ENCODE measurements at regions not wholly inside any gene's neighbourhood (a gene's known extent, or its start where the extent isn't known, plus 50 kb on each side); places are given as distances from the start of the nearest gene placed in this dataset.
A peak's percentile ranks its signal among the peaks of the same experiment; 100 is the strongest.
"Not testable (repeated sequence)": the region's sequence is repeated elsewhere in the genome, so short reads cannot be mapped to it uniquely, and the experiment has no call there.

GRCh38 chr11:69580529-69580928, 60.4 kb upstream of the CCND1 start:
- no peak overlapping the region for H3K4me3 ChIP-seq (ENCODE audit: low read depth, low read length)
- WGBS (ENCODE audit: insufficient coverage), result 83% methylated on average over 4 of the region's 4 CpGs
- H3K9me3 ChIP-seq (ENCODE audit: control insufficient read depth, insufficient read depth, low read length), result no peaks in the 10 kb centered on the region
- no peaks in the 10 kb centered on the region for H3K4me1 ChIP-seq (ENCODE audit: control insufficient read depth, insufficient read depth, low read length)
- H3K27me3 ChIP-seq (ENCODE audit: control insufficient read depth, insufficient read depth, low read length), result no peaks in the 10 kb centered on the region
- no peak for DNase-seq (ENCODE audit: low read depth in 4 of 6, low spot score in 6 of 6)
- no peaks in the 10 kb centered on the region for H3K36me3 ChIP-seq (ENCODE audit: control insufficient read depth, insufficient read depth, low read length)
- no peak overlapping the region for H3K27ac ChIP-seq (ENCODE audit: low read depth, low read length)

DNA sequence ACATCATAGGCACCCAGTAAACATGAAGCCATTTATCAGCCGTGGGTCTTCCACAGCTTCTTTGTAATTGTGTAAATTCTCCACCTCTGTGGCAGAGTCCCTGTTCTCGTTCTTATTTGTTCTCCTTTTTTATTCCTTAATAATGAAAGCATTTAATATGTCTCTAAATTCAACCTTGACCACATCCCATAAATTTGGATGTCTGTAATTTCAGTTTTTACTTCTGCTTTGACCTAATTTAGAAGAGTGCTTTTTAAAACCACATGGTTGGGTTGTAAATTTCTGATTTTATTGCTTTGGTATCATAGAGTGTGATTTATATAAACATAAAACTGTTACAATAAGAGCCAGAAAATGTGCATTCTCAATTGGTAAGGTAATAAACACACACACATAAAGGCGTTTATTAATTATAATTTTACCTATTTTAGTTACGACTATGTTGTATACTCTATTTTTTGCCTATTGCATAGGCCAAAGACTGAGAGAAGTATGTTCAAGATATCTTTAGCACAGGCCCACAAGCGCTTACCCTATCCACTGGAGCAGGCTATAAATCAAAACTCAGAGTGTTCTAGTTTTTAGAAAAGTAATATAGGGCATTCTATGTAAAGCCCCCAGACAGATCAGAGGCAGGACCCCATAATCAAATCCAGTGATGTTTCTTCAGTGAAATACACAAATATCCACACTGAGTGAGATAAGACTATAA, 58.0 kb upstream of the CCND1 start:
- H3K27me3 ChIP-seq (ENCODE audit: control insufficient read depth, insufficient read depth, low read length), result no peaks in the 10 kb centered on the region
- peak in 1 of 6 donors; percentile 9 for DNase-seq (ENCODE audit: low read depth in 4 of 6, low spot score in 6 of 6)
- H3K9me3 ChIP-seq (ENCODE audit: control insufficient read depth, insufficient read depth, low read length), result no peaks in the 10 kb centered on the region
- no peaks in the 10 kb centered on the region for H3K36me3 ChIP-seq (ENCODE audit: control insufficient read depth, insufficient read depth, low read length)
- WGBS (ENCODE audit: insufficient coverage), result no CpG with 5 or more reads among the region's 5 CpGs
- no peak overlapping the region for H3K27ac ChIP-seq (ENCODE audit: low read depth, low read length)
- no peak overlapping the region for H3K4me3 ChIP-seq (ENCODE audit: low read depth, low read length)
- no peaks in the 10 kb centered on the region for H3K4me1 ChIP-seq (ENCODE audit: control insufficient read depth, insufficient read depth, low read length)

- no peaks in the 10 kb centered on the region for H3K4me1 ChIP-seq (ENCODE audit: control insufficient read depth, insufficient read depth, low read length)
- DNase-seq (ENCODE audit: low read depth in 4 of 6, low spot score in 6 of 6), result no peak
- no peaks in the 10 kb centered on the region for H3K36me3 ChIP-seq (ENCODE audit: control insufficient read depth, insufficient read depth, low read length)
- H3K27me3 ChIP-seq (ENCODE audit: control insufficient read depth, insufficient read depth, low read length), result no peaks in the 10 kb centered on the region
- no peak overlapping the region for H3K27ac ChIP-seq (ENCODE audit: low read depth, low read length)
- H3K4me3 ChIP-seq (ENCODE audit: low read depth, low read length), result no peak overlapping the region
- no peaks in the 10 kb centered on the region for H3K9me3 ChIP-seq (ENCODE audit: control insufficient read depth, insufficient read depth, low read length)
- no CpG with 5 or more reads among the region's 3 CpGs for WGBS (ENCODE audit: insufficient coverage)
Measured at GRCh38 chr11:69584160-69584559, 56.8 kb upstream of the CCND1 start.

GRCh38 chr11:69585385-69585784, 55.6 kb upstream of the CCND1 start:
- DNase-seq (ENCODE audit: low read depth in 4 of 6, low spot score in 6 of 6), result no peak
- Histone ChIP-seq H3K36me3 (ENCODE audit: control insufficient read depth, insufficient read depth, low read length) (no peaks in the 10 kb centered on the region), H3K9me3 (ENCODE audit: control insufficient read depth, insufficient read depth, low read length) (no peaks in the 10 kb centered on the region), H3K4me3 (ENCODE audit: low read depth, low read length) (no peak overlapping the region), H3K27ac (ENCODE audit: low read depth, low read length) (no peak overlapping the region), H3K27me3 (ENCODE audit: control insufficient read depth, insufficient read depth, low read length) (no peaks in the 10 kb centered on the region), H3K4me1 (ENCODE audit: control insufficient read depth, insufficient read depth, low read length) (no peaks in the 10 kb centered on the region)
- WGBS (ENCODE audit: insufficient coverage), result 90% methylated on average over 2 of the region's 3 CpGs

DNA sequence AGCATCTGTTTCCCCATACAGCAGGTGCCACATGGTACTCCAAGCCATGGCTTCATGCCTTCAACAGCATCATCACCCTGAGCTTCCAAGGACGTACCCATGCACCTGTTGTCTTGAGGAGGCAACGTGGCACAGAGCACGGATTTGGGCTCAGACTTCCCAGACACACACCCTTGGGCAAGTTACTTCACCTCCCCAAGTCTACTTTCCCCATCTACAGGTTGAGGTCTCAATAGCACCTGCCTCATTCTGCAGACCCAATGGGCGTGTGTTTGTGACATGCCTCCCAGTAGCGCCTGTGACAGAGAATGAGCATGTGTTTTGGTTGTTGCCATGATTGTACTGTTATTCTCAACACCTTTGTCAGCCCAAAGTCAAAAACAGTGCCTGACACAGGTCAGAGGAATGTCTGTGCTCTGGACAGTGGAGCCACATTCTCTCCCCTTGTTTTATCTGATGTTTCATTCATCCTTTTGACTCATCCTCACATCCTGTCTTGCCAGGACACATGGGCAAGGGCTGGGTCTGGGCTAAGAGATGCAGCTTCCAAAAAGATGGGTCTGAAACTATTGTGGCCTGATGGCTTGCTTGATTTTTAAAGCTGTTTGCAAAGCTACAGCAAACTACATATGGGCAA, 53.4 kb upstream of the CCND1 start:
- Histone ChIP-seq H3K4me1 (ENCODE audit: control insufficient read depth, insufficient read depth, low read length) (no peaks in the 10 kb centered on the region), H3K27ac (ENCODE audit: low read depth, low read length) (no peak overlapping the region), H3K27me3 (ENCODE audit: control insufficient read depth, insufficient read depth, low read length) (no peaks in the 10 kb centered on the region), H3K36me3 (ENCODE audit: control insufficient read depth, insufficient read depth, low read length) (no peaks in the 10 kb centered on the region), H3K4me3 (ENCODE audit: low read depth, low read length) (no peak overlapping the region), H3K9me3 (ENCODE audit: control insufficient read depth, insufficient read depth, low read length) (no peaks in the 10 kb centered on the region)
- 97% methylated on average over 5 of the region's 5 CpGs for WGBS (ENCODE audit: insufficient coverage)
- DNase-seq (ENCODE audit: low read depth in 4 of 6, low spot score in 6 of 6), result no peak

- no CpG with 5 or more reads among the region's 5 CpGs for WGBS (ENCODE audit: insufficient coverage)
- no peak for DNase-seq (ENCODE audit: low read depth in 4 of 6, low spot score in 6 of 6)
- Histone ChIP-seq H3K36me3 (ENCODE audit: control insufficient read depth, insufficient read depth, low read length) (no peaks in the 10 kb centered on the region), H3K27me3 (ENCODE audit: control insufficient read depth, insufficient read depth, low read length) (no peaks in the 10 kb centered on the region), H3K4me3 (ENCODE audit: low read depth, low read length) (no peak overlapping the region), H3K4me1 (ENCODE audit: control insufficient read depth, insufficient read depth, low read length) (no peaks in the 10 kb centered on the region), H3K27ac (ENCODE audit: low read depth, low read length) (no peak overlapping the region), H3K9me3 (ENCODE audit: control insufficient read depth, insufficient read depth, low read length) (no peaks in the 10 kb centered on the region)
Measured at GRCh38 chr11:69588270-69588669, 52.7 kb upstream of the CCND1 start.

GRCh38 chr11:69590088-69590487, 50.9 kb upstream of the CCND1 start:
- not testable (repeated sequence) for H3K27me3 ChIP-seq (ENCODE audit: control insufficient read depth, insufficient read depth, low read length); H3K4me1 ChIP-seq (ENCODE audit: control insufficient read depth, insufficient read depth, low read length); H3K36me3 ChIP-seq (ENCODE audit: control insufficient read depth, insufficient read depth, low read length); H3K27ac ChIP-seq (ENCODE audit: low read depth, low read length); H3K4me3 ChIP-seq (ENCODE audit: low read depth, low read length); H3K9me3 ChIP-seq (ENCODE audit: control insufficient read depth, insufficient read depth, low read length); DNase-seq (ENCODE audit: low read depth in 4 of 6, low spot score in 6 of 6)
- no CpG with 5 or more reads among the region's 1 CpG for WGBS (ENCODE audit: insufficient coverage)
